SU-DHL-6 (cell line): ENCODE measurements at regions not wholly inside any gene's neighbourhood (a gene's known extent, or its start where the extent isn't known, plus 50 kb on each side); places are given as distances from the start of the nearest gene placed in this dataset.
"Not testable (repeated sequence)": the region's sequence is repeated elsewhere in the genome, so short reads cannot be mapped to it uniquely, and the experiment has no call there.

ENCODE experiments used
- CTCF ChIP-seq: fragments of 200-600 bp; sonication (generic); IDR thresholded peaks from one replicate; pipeline ENCODE4 v1.5.1; 2017; ENCODE audit warnings: antibody characterized with exemption, mild to moderate bottlenecking, low read length, moderate library complexity; ENCODE audit not compliant: insufficient read depth, poor library complexity, severe bottlenecking
- EZH2phosphoT487 ChIP-seq: fragments of 200-600 bp; sonication (generic), shearing (Covaris generic); conservative IDR thresholded peaks from 2 replicates; pipeline ENCODE4 v1.6.1; 2018; ENCODE audit warnings: mild to moderate bottlenecking, antibody characterized with exemption, low read length, moderate library complexity, mixed read lengths

- not testable (repeated sequence) for TF ChIP-seq CTCF, EZH2phosphoT487
These were observed 84.8 kb upstream of the C1QTNF3 start for GRCh38 chr5:34127818-34128217.
